ENCODE measurements at regions not wholly inside any gene's neighbourhood (a gene's known extent, or its start where the extent isn't known, plus 50 kb on each side); places are given as distances from the start of the nearest gene placed in this dataset.
A peak's percentile ranks its signal among the peaks of the same experiment; 100 is the strongest.

- Histone ChIP-seq H3K27ac (no peak overlapping the region), H3K36me3 (no peaks in the 10 kb centered on the region), H3K27me3 (peaks cover 9 to 28% (median 18%) of the 10 kb centered on the region in 9 donors), H3K4me1 (peaks cover 0 to 10% (median 0%) of the 10 kb centered on the region in 12 donors), H3K9me3 (no peaks in the 10 kb centered on the region), H3K4me3 (no peak overlapping the region)
- intact Hi-C loops (cut with DNase I), result loop anchor here in 3 of 10 donors (5.0 to 10.0 kb wide), 3 partner anchors 160 to 192 kb away; partner anchors contain the start of gene LINGO1 (in 2 of the 3)
- ATAC-seq (no peak), DNase-seq (peak in 1 of 5 donors; percentile 14)
- WGBS, 4 donors, result 73 to 83% (median 81%) methylated on average over 7 to 13 of the region's 13 CpGs
- TF ChIP-seq POLR2A (IDR thresholded peaks at IDR 0.05) (no peak), CTCF (IDR thresholded peaks at IDR 0.05) (no peak)
These were observed 191.9 kb upstream of the LINGO1 start for GRCh38 chr15:77824361-77825251.

- peaks cover 10 to 35% (median 21%) of the 10 kb centered on the region in 9 donors for H3K27me3 ChIP-seq
- 80 to 91% methylated on average over 4 of the region's 4 CpGs; no CpG with 5 or more reads in 2 of the 4 donors for WGBS, 4 donors
- intact Hi-C loops (cut with DNase I), result loop anchor here in 3 of 10 donors (5.0 to 10.0 kb wide), 3 partner anchors 159 to 191 kb away; partner anchors contain the start of gene LINGO1 (in 2 of the 3)
These were observed 191.0 kb upstream of the LINGO1 start for GRCh38 chr15:77823736-77824135.

GRCh38 chr15:77822631-77823230 is 190.0 kb upstream of the LINGO1 start:
- no peak for ATAC-seq
- Histone ChIP-seq H3K27me3 (peaks cover 20 to 45% (median 31%) of the 10 kb centered on the region in 9 donors), H3K4me3 (no peak overlapping the region), H3K4me1 (peaks cover 0 to 23% (median 0%) of the 10 kb centered on the region in 12 donors), H3K27ac (no peak overlapping the region), H3K9me3 (no peaks in the 10 kb centered on the region), H3K36me3 (no peaks in the 10 kb centered on the region)
- WGBS, 4 donors, result 58 to 68% (median 63%) methylated on average over 6 to 7 of the region's 7 CpGs
- DNase-seq, result peak in 1 of 5 donors; percentile 34
- TF ChIP-seq CTCF (IDR thresholded peaks at IDR 0.05) (no peak), POLR2A (IDR thresholded peaks at IDR 0.05) (no peak)
- intact Hi-C loops (cut with DNase I), result loop anchor here in 3 of 10 donors (5.0 to 10.0 kb wide), 3 partner anchors 158 to 190 kb away; partner anchors contain the start of gene LINGO1 (in 2 of the 3)

More at GRCh38 chr15:77823736-77824135, 191.0 kb upstream of the LINGO1 start:
- TF ChIP-seq POLR2A (IDR thresholded peaks at IDR 0.05) (no peak), CTCF (IDR thresholded peaks at IDR 0.05) (no peak)
- H3K9me3 ChIP-seq, result no peaks in the 10 kb centered on the region
- ATAC-seq, result no peak
- peaks cover 0 to 19% (median 0%) of the 10 kb centered on the region in 12 donors for H3K4me1 ChIP-seq
- no peak overlapping the region for H3K27ac ChIP-seq
- H3K36me3 ChIP-seq, result no peaks in the 10 kb centered on the region
- peak in 1 of 5 donors; percentile 27 for DNase-seq
- H3K4me3 ChIP-seq, result no peak overlapping the region

GRCh38 chr15:77821959-77822256 is 189.2 kb upstream of the LINGO1 start:
- DNase-seq (no peak), ATAC-seq (no peak)
- no peaks in the 10 kb centered on the region for H3K36me3 ChIP-seq
- no peaks in the 10 kb centered on the region for H3K9me3 ChIP-seq
- peaks cover 26 to 54% (median 34%) of the 10 kb centered on the region in 9 donors for H3K27me3 ChIP-seq
- H3K27ac ChIP-seq, result no peak overlapping the region
- WGBS, 4 donors, result 59 to 75% (median 71%) methylated on average over 2 of the region's 2 CpGs
- TF ChIP-seq POLR2A (IDR thresholded peaks at IDR 0.05) (no peak), CTCF (IDR thresholded peaks at IDR 0.05) (no peak)
- no peak overlapping the region for H3K4me3 ChIP-seq
- H3K4me1 ChIP-seq, result peaks cover 0 to 23% (median 0%) of the 10 kb centered on the region in 12 donors
- intact Hi-C loops (cut with DNase I), result loop anchor here in 9 of 10 donors (1.0 to 10.0 kb wide), 7 partner anchors 157 to 190 kb away; partner anchors contain the start of gene LINGO1 (in 2 of the 9)

Data from heart left ventricle (tissue), 16 donors.